IMR-90 (cell line): ENCODE measurements at regions not wholly inside any gene's neighbourhood (a gene's known extent, or its start where the extent isn't known, plus 50 kb on each side); places are given as distances from the start of the nearest gene placed in this dataset.

Experiments
- ATAC-seq: fragments of 200-7000 bp; cut with Tn5 transposase; 2 replicates; pipeline ENCODE4 v1.9.1; 2020; ENCODE audit warnings: low read depth, mild to moderate bottlenecking, moderate library complexity
- BruUV-seq: library from RNA; stranded (reverse); fragments of 400-500 nt; replicated peaks from 2 replicates; lab custom pipeline; 2021; lab: Mats Ljungman, UMichigan
- CTCF ChIA-PET: fragments of 300-600 bp; formaldehyde crosslinking; extraction: SDS; loops from one replicate; lab custom pipeline; 2021; ENCODE audit warnings: antibody characterized with exemption; lab: Yijun Ruan, JAX
- POLR2A ChIA-PET: fragments of 300-600 bp; sonication (Branson Sonifier 250); formaldehyde crosslinking; loops from one replicate; lab custom pipeline; 2022; ENCODE audit warnings: antibody characterized with exemption; ENCODE audit not compliant: unreplicated experiment; lab: Charles Lee
- DNase-seq: peaks from one replicate; pipeline ENCODE4 v3.0.0; 2013
- H2AFZ ChIP-seq: replicated peaks from 2 replicates; pipeline ENCODE3; 2013; ENCODE audit warnings: low read length, mild to moderate bottlenecking; ENCODE audit not compliant: poor library complexity
- H2AK5ac ChIP-seq: 2 replicates; pipeline ENCODE4 v1.6.1; 2013; ENCODE audit warnings: low read depth, low read length, inconsistent platforms
- H2AK9ac ChIP-seq: replicated peaks from 2 replicates; pipeline ENCODE3; 2013; ENCODE audit warnings: mild to moderate bottlenecking, low read depth, low read length, moderate library complexity; ENCODE audit not compliant: poor library complexity
- H2BK120ac ChIP-seq: 2 replicates; pipeline ENCODE4 v1.6.1; 2013; ENCODE audit warnings: low read depth, low read length, inconsistent platforms
- H2BK15ac ChIP-seq: 3 replicates; pipeline ENCODE4 v1.6.1; 2013; ENCODE audit warnings: low read depth, low read length, inconsistent platforms
- H2BK20ac ChIP-seq: 2 replicates; pipeline ENCODE4 v1.6.1; 2013; ENCODE audit warnings: low read depth, mild to moderate bottlenecking, inconsistent platforms, low read length, moderate library complexity
- H2BK5ac ChIP-seq: 2 replicates; pipeline ENCODE4 v1.6.1; 2013; ENCODE audit warnings: mild to moderate bottlenecking, low read depth, low read length, inconsistent platforms; ENCODE audit not compliant: poor library complexity, severe bottlenecking
- H3K14ac ChIP-seq: replicated peaks from 2 replicates; pipeline ENCODE4 v1.6.1; 2013; ENCODE audit warnings: low read depth, low read length, inconsistent platforms
- H3K18ac ChIP-seq: 2 replicates; pipeline ENCODE4 v1.6.1; 2013; ENCODE audit warnings: low read depth, low read length, control low read depth
- H3K23ac ChIP-seq: 2 replicates; pipeline ENCODE4 v1.6.1; 2013; ENCODE audit warnings: low read depth, low read length, inconsistent platforms
- H3K27ac ChIP-seq: 2 replicates; pipeline ENCODE4 v1.5.1; 2013; ENCODE audit warnings: mild to moderate bottlenecking, control low read depth, low read length; ENCODE audit not compliant: insufficient read depth
- H3K27me3 ChIP-seq: 2 replicates; pipeline ENCODE4 v1.6.1; 2013; ENCODE audit warnings: low read length; ENCODE audit not compliant: control insufficient read depth, insufficient read depth
- H3K36me3 ChIP-seq: 2 replicates; pipeline ENCODE4 v1.6.1; 2013; ENCODE audit warnings: low read length, mixed read lengths; ENCODE audit not compliant: control insufficient read depth, insufficient read depth
- H3K4ac ChIP-seq: 2 replicates; pipeline ENCODE4 v1.6.1; 2013; ENCODE audit warnings: low read depth, low read length, inconsistent platforms
- H3K4me1 ChIP-seq: 2 replicates; pipeline ENCODE4 v1.6.1; 2013; ENCODE audit warnings: low read length, mixed read lengths; ENCODE audit not compliant: control insufficient read depth, insufficient read depth
- H3K4me2 ChIP-seq: 2 replicates; pipeline ENCODE4 v1.6.1; 2013; ENCODE audit warnings: low read depth, mild to moderate bottlenecking, control low read depth, low read length, moderate library complexity
- H3K4me3 ChIP-seq: 2 replicates; pipeline ENCODE4 v1.5.1; 2013; ENCODE audit warnings: low read depth, mild to moderate bottlenecking, control low read depth, low read length, moderate library complexity; ENCODE audit not compliant: insufficient read depth
- H3K56ac ChIP-seq: 2 replicates; pipeline ENCODE4 v1.6.1; 2013; ENCODE audit warnings: low read length, inconsistent platforms; ENCODE audit not compliant: insufficient read depth; ENCODE audit errors: extremely low read depth
- H3K79me1 ChIP-seq, 2 experiments: 2 replicates each; pipeline ENCODE4 v1.6.1; 2013; ENCODE audit warnings: low read length in 2 of 2, inconsistent platforms in 1 of 2, low read depth in 1 of 2
- H3K9ac ChIP-seq: 2 replicates; pipeline ENCODE4 v1.6.1; 2013; ENCODE audit warnings: low read depth, low read length, control low read depth
- H3K9me1 ChIP-seq: 2 replicates; pipeline ENCODE4 v1.6.1; 2013; ENCODE audit warnings: low read length, inconsistent platforms; ENCODE audit not compliant: insufficient read depth
- H3K9me3 ChIP-seq: 2 replicates; pipeline ENCODE4 v1.6.1; 2013; ENCODE audit warnings: low read length; ENCODE audit not compliant: control insufficient read depth, insufficient read depth
- H4K20me1 ChIP-seq: 2 replicates; pipeline ENCODE4 v1.6.1; 2013; ENCODE audit warnings: low read length, inconsistent platforms; ENCODE audit not compliant: insufficient read depth
- H4K5ac ChIP-seq: 2 replicates; pipeline ENCODE4 v1.6.1; 2013; ENCODE audit warnings: mild to moderate bottlenecking, low read depth, low read length, control low read depth
- H4K8ac ChIP-seq, 2 experiments: 2 replicates each; pipeline ENCODE4 v1.6.1; 2013; ENCODE audit warnings: low read depth in 2 of 2, low read length in 2 of 2, control low read depth in 1 of 2, inconsistent platforms in 1 of 2
- H4K91ac ChIP-seq: 2 replicates; pipeline ENCODE4 v1.6.1; 2013; ENCODE audit warnings: low read depth, low read length, inconsistent platforms; ENCODE audit not compliant: insufficient read depth
- MAFK ChIP-seq: IDR thresholded peaks from 2 replicates; pipeline ENCODE4 v1.6.1; 2012; ENCODE audit warnings: low read depth, low read length, improper control_type of control experiment
- WGBS, 2 experiments: methylation state at CpG; one replicate each; pipeline versions ENCODE4 v1.1.5 to v1.1.7; 2013; ENCODE audit warnings: missing lambda C conversion rate in 2 of 2; ENCODE audit not compliant: insufficient read length in 1 of 2; ENCODE audit errors: extremely low coverage in 2 of 2; 5-methylcytosine and 5-hydroxymethylcytosine counted together
- dilution Hi-C: fragments of 300-500 bp; cut with HindIII; formaldehyde crosslinking; loops from one replicate; pipeline ENCODE4 v1.14.3; 2018; ENCODE audit warnings: low sequenced_read_pairs; ENCODE audit not compliant: unreplicated experiment
- in situ Hi-C: fragments of 300-500 bp; cut with MboI; formaldehyde crosslinking; loops from 3 replicates; pipeline ENCODE4 v1.14.3; 2019; ENCODE audit warnings: low sequenced_read_pairs, inconsistent platforms, mixed read lengths
- intact Hi-C: fragments of 100-400 bp; cut with micrococcal nuclease; formaldehyde crosslinking; loops from 2 replicates; pipeline ENCODE4 v1.10.0; 2022

- ATAC-seq (no peak), DNase-seq (no peak)
- in situ Hi-C loops: no loop called here
- no peak overlapping the region for H2BK15ac ChIP-seq
- CTCF ChIA-PET: no interaction called here
- H2BK120ac ChIP-seq: no peak overlapping the region
- no peak overlapping the region for H3K9ac ChIP-seq
- no peak overlapping the region for H2BK5ac ChIP-seq
- no peak overlapping the region for H3K27ac ChIP-seq
- H2AFZ ChIP-seq: no peak overlapping the region
- H3K9me3 ChIP-seq: peaks cover 5% of the 10 kb centered on the region
- H3K14ac ChIP-seq: no peak overlapping the region
- H3K4me3 ChIP-seq: no peak overlapping the region
- no peaks in the 10 kb centered on the region for H4K20me1 ChIP-seq
- H3K4ac ChIP-seq: no peak overlapping the region
- H3K27me3 ChIP-seq: no peaks in the 10 kb centered on the region
- H2BK20ac ChIP-seq: no peak overlapping the region
- H3K9me1 ChIP-seq: no peaks in the 10 kb centered on the region
- intact Hi-C loops: no loop called here
- no peak overlapping the region for H3K4me2 ChIP-seq
- POLR2A ChIA-PET: no interaction called here
- no peak overlapping the region for H2AK5ac ChIP-seq
- no peak overlapping the region for H4K8ac ChIP-seq
- no peak overlapping the region for H3K56ac ChIP-seq
- no peaks in the 10 kb centered on the region for H3K36me3 ChIP-seq
- H4K5ac ChIP-seq: no peak overlapping the region
- dilution Hi-C loops: no loop called here
- no peaks in the 10 kb centered on the region for H3K79me1 ChIP-seq
- WGBS, 2 experiments: no CpG with 5 or more reads among the region's 2 CpGs
- no peak overlapping the region for H2AK9ac ChIP-seq
- TF ChIP-seq MAFK: no peak
- no peak overlapping the region for H4K91ac ChIP-seq
- BruUV-seq: no TSS peak
- no peak overlapping the region for H3K23ac ChIP-seq
- no peak overlapping the region for H3K18ac ChIP-seq
- H3K4me1 ChIP-seq: no peaks in the 10 kb centered on the region
Observed at GRCh38 chr10:83276971-83277370, 862.3 kb upstream of the GHITM start.
